22Rv1 (cell line): ENCODE measurements at regions not wholly inside any gene's neighbourhood (a gene's known extent, or its start where the extent isn't known, plus 50 kb on each side); places are given as distances from the start of the nearest gene placed in this dataset.

Source experiments
- H3K27ac ChIP-seq: fragments of 450-650 bp; 2 replicates; pipeline ENCODE4 v1.5.1; 2017
- CTCF ChIP-seq: fragments of 450-650 bp; IDR thresholded peaks from 2 replicates; pipeline ENCODE4 v1.5.1; 2017; ENCODE audit warnings: mild to moderate bottlenecking
- ZFX ChIP-seq: fragments of 450-650 bp; IDR thresholded peaks from 2 replicates; pipeline ENCODE4 v1.6.1; 2017; ENCODE audit warnings: antibody characterized with exemption, borderline replicate concordance

DNA sequence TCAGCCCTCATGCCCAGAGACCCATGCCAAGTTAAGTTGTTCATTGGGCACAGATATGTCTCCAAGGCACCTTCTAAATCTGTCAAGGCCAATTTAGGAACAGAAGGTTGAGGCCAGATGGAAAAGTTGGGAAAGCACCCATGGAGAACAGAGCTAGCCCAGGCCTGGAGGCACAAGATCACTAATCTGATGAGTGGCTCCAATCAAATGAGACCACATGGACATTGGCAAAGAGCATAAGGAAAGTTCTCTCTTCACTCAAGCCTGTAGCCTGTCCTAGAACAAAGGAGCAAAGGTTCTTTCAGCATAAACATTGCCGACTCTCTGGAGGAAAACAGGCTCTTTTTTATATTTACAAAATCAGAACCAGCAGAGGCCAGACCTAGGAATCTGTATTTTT, 154.8 kb downstream of the RNF152 start:
- TF ChIP-seq CTCF (no peak), ZFX (no peak)
- H3K27ac ChIP-seq: no peak overlapping the region

DNA sequence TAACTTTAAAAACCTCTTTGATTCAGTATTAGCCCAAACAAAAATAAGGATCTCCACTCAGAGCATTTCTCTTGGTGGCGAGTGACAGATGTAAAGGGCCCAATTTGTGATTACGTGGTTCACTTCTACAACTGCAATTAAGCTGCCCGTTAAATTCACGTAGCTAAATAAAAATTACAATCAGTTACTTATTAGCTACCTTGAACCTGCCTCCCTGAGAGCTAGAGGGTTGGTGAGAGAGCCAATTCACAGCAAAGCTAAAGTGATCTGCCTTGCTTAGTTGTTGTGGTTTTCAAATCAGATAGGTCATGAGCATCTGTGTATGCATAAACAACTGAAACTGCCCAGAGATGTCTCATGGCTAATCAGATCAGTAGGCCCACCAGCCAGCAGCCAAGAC, 156.7 kb downstream of the RNF152 start:
- no peak for TF ChIP-seq CTCF
- TF ChIP-seq ZFX: no peak
- H3K27ac ChIP-seq: peak overlapping the region; percentile 46

DNA sequence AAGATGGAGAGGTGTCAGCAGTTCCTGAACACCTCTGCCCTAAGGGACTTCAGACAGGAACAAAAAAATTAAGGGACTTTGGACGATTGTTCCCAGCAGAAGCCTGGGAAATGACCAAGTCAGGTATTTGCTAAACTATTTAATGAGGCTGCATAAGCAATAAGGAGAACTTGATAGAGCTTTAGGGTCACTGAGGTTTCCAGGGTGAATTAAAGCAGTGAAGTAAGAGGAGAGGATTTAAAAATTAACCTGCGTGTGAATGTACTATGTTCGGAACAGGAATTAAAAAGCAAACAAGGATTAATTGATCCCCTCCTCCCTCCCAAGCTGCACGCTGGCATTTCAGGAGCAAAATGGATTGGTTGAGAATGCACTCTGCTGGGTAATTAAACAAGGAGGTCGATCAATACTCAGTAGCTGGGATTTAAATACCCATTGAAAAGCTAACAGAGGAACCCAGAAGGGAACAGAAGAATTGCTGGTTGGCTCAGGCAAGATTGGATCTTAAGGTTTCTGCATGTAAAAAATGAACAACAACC, 157.2 kb downstream of the RNF152 start:
- TF ChIP-seq CTCF: no peak
- TF ChIP-seq ZFX: no peak
- peak overlapping the region; percentile 46 for H3K27ac ChIP-seq

DNA sequence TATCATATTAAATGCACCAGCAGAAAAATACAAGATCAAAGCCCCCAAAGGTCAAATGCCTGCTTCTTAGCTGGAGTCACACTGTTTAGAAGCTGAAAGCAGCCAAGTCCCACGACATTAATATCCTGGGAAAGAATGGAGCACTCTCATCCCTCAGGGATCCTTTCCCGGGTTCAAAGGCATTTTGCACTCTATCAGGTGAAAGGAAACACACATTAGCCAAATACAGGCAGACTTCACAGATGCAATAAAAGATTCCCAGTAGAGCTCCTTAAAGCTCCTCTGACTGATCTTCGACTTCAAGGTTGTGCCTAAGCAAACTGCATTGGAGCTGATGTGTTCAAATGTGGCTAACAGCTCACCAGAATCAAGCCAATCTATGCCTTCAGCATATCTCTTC, 158.4 kb downstream of the RNF152 start:
- TF ChIP-seq CTCF (no peak), ZFX (no peak)
- no peak overlapping the region for H3K27ac ChIP-seq

GRCh38 chr18:61732854-61733253, 160.0 kb downstream of the RNF152 start:
- no peak for TF ChIP-seq CTCF
- no peak for TF ChIP-seq ZFX
- H3K27ac ChIP-seq: no peak overlapping the region

GRCh38 chr18:61731693-61732376, 161.0 kb downstream of the RNF152 start:
- no peak overlapping the region for H3K27ac ChIP-seq
- TF ChIP-seq CTCF (no peak), ZFX (no peak)

DNA sequence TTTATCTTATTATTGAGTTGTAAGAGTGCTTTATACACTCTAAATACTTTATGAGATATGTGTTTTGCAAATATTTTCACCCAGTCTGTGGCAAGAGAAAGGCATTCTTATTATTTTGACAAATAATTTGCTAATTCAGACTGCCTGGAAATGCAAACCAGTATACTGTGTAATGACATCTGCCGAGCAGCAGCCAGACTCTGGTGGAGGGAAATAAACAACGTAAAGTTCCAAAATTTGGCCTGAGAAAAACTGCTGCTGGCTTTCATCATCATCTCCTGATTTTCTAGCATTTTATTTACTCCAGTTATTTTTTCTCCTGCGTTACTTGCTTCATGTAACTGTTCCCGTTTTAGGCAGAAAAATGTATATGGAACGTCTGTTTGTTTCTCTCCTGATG, 161.6 kb downstream of the RNF152 start:
- no peak overlapping the region for H3K27ac ChIP-seq
- TF ChIP-seq CTCF: no peak
- no peak for TF ChIP-seq ZFX
